Karpas-422 (cell line): ENCODE measurements at regions not wholly inside any gene's neighbourhood (a gene's known extent, or its start where the extent isn't known, plus 50 kb on each side); places are given as distances from the start of the nearest gene placed in this dataset.

ENCODE experiments used
- DNase-seq: peaks from one replicate; pipeline ENCODE4 v3.0.0-alpha.2; 2015
- H2AFZ ChIP-seq: fragments of 200-600 bp; sonication (generic); 2 replicates; pipeline ENCODE4 v1.6.1; 2014; ENCODE audit warnings: antibody characterized with exemption, low read length, mixed read lengths
- H3K27ac ChIP-seq: fragments of 200-600 bp; sonication (generic); 2 replicates; pipeline ENCODE4 v1.5.1; 2014; ENCODE audit warnings: mild to moderate bottlenecking, low read length, moderate library complexity
- H3K27me3 ChIP-seq: fragments of 200-600 bp; sonication (generic); 2 replicates; pipeline ENCODE4 v1.6.1; 2014; ENCODE audit warnings: low read length, mixed read lengths
- H3K36me3 ChIP-seq: fragments of 200-600 bp; sonication (generic); 2 replicates; pipeline ENCODE4 v1.6.1; 2014; ENCODE audit warnings: low read length, mixed read lengths; ENCODE audit not compliant: insufficient read depth
- H3K4me1 ChIP-seq: fragments of 200-600 bp; sonication (generic); 2 replicates; pipeline ENCODE4 v1.6.1; 2014; ENCODE audit warnings: mild to moderate bottlenecking, low read length, mixed read lengths
- H3K4me2 ChIP-seq: fragments of 200-600 bp; sonication (generic); 2 replicates; pipeline ENCODE4 v1.6.1; 2014; ENCODE audit warnings: low read length, low read depth, mild to moderate bottlenecking; ENCODE audit not compliant: poor library complexity, severe bottlenecking
- H3K4me3 ChIP-seq: fragments of 200-600 bp; sonication (generic); 2 replicates; pipeline ENCODE4 v1.5.1; 2014; ENCODE audit warnings: mild to moderate bottlenecking, antibody characterized with exemption, low read length, mixed read lengths
- H3K79me2 ChIP-seq: fragments of 200-600 bp; sonication (generic); 2 replicates; pipeline ENCODE4 v1.6.1; 2014; ENCODE audit warnings: mild to moderate bottlenecking, low read length, mixed read lengths
- H3K9ac ChIP-seq: fragments of 200-600 bp; sonication (generic); 2 replicates; pipeline ENCODE4 v1.6.0; 2014; ENCODE audit warnings: low read length
- H3K9me2 ChIP-seq: fragments of 200-600 bp; sonication (generic), shearing (Covaris generic); replicated peaks from 2 replicates; pipeline ENCODE4 v1.6.0; 2014; ENCODE audit warnings: mild to moderate bottlenecking, low read length, moderate library complexity; ENCODE audit not compliant: insufficient read depth
- H3K9me3 ChIP-seq: fragments of 300-700, 200-600 bp; sonication (generic); 2 replicates; pipeline ENCODE4 v1.6.1; 2014; ENCODE audit warnings: low read length, mixed read lengths
- H4K20me1 ChIP-seq: fragments of 200-600 bp; sonication (generic); 2 replicates; pipeline ENCODE4 v1.6.1; 2014; ENCODE audit warnings: mild to moderate bottlenecking, antibody characterized with exemption, low read length, low read depth; ENCODE audit not compliant: insufficient read depth

DNA sequence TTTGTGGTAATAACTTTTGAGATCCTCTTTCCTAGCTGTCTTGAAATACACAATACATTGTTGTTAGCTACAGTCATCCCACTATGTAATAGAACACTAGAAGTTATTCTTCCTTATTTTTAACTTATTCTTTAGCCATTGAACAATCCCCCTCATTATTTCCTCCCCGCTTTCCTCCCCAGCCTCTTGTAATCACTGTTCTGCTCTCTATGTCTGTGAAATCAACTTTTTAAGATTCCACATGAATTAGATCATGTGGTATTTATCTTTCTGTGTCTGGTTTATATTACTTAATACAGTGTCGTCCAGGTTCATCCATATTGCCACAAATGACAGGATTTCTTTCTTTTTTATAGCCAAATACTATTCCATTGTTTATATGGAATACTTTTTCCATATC is 72.9 kb downstream of the SLC10A2 start:
- no peak overlapping the region for H2AFZ ChIP-seq
- H3K27ac ChIP-seq: no peak overlapping the region
- H3K36me3 ChIP-seq: no peaks in the 10 kb centered on the region
- no peaks in the 10 kb centered on the region for H3K79me2 ChIP-seq
- no peak overlapping the region for H3K4me2 ChIP-seq
- no peaks in the 10 kb centered on the region for H3K4me1 ChIP-seq
- no peaks in the 10 kb centered on the region for H4K20me1 ChIP-seq
- no peak for DNase-seq
- H3K9me3 ChIP-seq: no peaks in the 10 kb centered on the region
- H3K4me3 ChIP-seq: no peak overlapping the region
- H3K27me3 ChIP-seq: no peaks in the 10 kb centered on the region
- H3K9ac ChIP-seq: no peak overlapping the region
- H3K9me2 ChIP-seq: no peaks in the 10 kb centered on the region

DNA sequence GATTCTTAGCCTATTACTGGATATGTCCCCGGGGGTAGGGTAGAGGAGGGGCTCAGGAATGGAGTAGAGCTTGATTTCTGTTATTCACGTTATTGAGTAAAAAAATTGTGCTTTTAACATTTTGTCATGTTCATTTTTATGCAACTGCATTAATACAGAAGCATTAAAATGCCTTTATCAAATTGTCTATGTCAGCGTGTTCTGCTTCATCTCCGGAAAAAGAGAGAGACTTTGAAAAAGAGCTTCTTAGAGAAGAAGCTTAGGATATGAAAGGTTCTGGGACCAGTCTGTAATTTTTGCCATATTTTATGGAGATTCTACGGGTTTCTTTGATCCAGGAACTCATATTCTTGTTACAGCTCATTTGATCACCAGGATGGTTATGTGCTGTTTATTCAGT is 82.0 kb downstream of the SLC10A2 start:
- DNase-seq: no peak
- H3K9me2 ChIP-seq: no peaks in the 10 kb centered on the region
- no peak overlapping the region for H3K4me2 ChIP-seq
- H3K9ac ChIP-seq: no peak overlapping the region
- no peak overlapping the region for H3K27ac ChIP-seq
- no peaks in the 10 kb centered on the region for H4K20me1 ChIP-seq
- H3K4me3 ChIP-seq: no peak overlapping the region
- H3K79me2 ChIP-seq: no peaks in the 10 kb centered on the region
- H2AFZ ChIP-seq: no peak overlapping the region
- H3K36me3 ChIP-seq: no peaks in the 10 kb centered on the region
- no peaks in the 10 kb centered on the region for H3K27me3 ChIP-seq
- H3K9me3 ChIP-seq: peaks cover 9% of the 10 kb centered on the region
- no peaks in the 10 kb centered on the region for H3K4me1 ChIP-seq

DNA sequence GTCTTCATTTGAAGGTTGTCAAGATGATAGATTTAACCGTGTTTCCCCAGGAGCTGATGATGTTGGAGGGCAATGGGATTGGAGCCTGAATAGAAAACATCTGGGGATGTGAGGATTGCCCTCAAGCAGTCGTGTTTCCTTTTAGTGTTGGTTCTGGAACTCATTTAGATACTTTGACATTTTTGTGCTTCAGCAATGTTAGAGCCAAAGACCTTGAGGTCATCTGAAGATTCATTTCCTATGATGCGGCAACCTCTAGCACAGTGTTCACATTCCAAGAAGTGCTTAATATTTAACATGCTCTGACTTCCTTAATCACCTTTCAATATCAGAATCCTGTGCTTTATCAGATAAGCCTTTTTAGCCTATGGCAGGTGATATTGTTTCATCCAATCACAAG is 82.7 kb downstream of the SLC10A2 start:
- Histone ChIP-seq H2AFZ (no peak overlapping the region), H3K9me3 (peaks cover 9% of the 10 kb centered on the region), H4K20me1 (no peaks in the 10 kb centered on the region), H3K27me3 (no peaks in the 10 kb centered on the region), H3K36me3 (no peaks in the 10 kb centered on the region), H3K4me3 (no peak overlapping the region), H3K9me2 (no peaks in the 10 kb centered on the region), H3K4me1 (no peaks in the 10 kb centered on the region), H3K27ac (no peak overlapping the region), H3K4me2 (no peak overlapping the region), H3K79me2 (no peaks in the 10 kb centered on the region), H3K9ac (no peak overlapping the region)
- no peak for DNase-seq

DNA sequence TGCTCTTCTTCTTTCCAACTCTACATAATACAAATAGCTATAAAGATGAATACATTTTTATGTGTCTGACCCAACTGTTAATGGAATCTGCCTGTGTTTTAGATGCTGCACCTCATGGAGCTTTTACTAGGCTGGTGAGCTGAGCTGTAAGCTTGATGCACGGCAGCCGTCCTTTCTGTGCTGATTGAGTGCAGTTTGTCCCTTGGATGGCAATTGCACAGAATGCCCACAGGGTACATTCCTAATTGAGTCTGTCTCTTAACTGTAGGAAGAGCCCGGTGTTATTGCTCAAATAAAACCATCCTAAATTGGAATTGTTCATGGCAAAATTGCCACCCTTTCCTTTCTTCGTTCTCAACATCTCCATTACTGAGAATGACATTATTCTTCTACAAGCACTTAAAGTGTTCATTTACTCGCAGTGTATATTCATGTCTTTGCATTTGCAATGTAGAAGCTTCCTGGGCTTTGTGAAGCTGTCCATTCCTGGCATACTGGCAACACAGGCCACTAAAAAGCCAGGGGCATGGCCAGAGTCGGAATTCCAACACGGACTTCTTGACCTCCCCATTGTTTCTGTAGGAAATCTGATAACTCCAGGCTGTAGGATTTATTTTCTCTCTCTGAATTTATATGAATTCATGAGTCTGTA is 85.8 kb downstream of the SLC10A2 start:
- H2AFZ ChIP-seq: no peak overlapping the region
- H3K9ac ChIP-seq: no peak overlapping the region
- H3K79me2 ChIP-seq: no peaks in the 10 kb centered on the region
- no peak overlapping the region for H3K27ac ChIP-seq
- H3K4me1 ChIP-seq: no peaks in the 10 kb centered on the region; the same call in 1 of the 2 replicates
- no peaks in the 10 kb centered on the region for H3K9me2 ChIP-seq
- no peak for DNase-seq
- no peak overlapping the region for H3K4me2 ChIP-seq
- no peaks in the 10 kb centered on the region for H3K36me3 ChIP-seq
- H3K4me3 ChIP-seq: no peak overlapping the region
- no peaks in the 10 kb centered on the region for H3K27me3 ChIP-seq
- H3K9me3 ChIP-seq: no peaks in the 10 kb centered on the region
- H4K20me1 ChIP-seq: no peaks in the 10 kb centered on the region

DNA sequence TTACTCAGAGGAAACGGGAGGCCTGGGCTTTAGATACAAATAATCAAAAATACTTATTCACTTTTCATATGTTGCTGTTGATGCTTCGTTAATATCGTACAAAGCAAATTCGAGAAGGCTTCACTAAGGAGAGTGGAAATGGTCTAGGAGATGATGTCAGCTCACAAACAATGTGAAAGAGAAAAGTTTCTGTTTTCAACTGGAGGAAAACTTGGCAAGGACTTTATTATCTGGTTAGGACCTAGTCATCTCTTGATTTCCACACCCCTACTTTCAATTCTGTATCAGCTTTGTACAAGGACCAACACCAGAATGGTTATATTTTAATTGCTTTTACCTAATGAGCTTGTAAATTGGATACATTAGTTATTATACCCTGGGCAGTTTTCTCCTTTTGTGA is 88.0 kb downstream of the SLC10A2 start:
- Histone ChIP-seq H4K20me1 (no peaks in the 10 kb centered on the region), H3K9ac (no peak overlapping the region), H3K27me3 (no peaks in the 10 kb centered on the region), H3K79me2 (no peaks in the 10 kb centered on the region), H3K27ac (no peak overlapping the region), H3K9me2 (no peaks in the 10 kb centered on the region), H3K4me3 (no peak overlapping the region), H3K4me2 (no peak overlapping the region), H3K9me3 (no peaks in the 10 kb centered on the region), H3K4me1 (peaks cover 3% of the 10 kb centered on the region; the same call in 1 of the 2 replicates), H2AFZ (no peak overlapping the region), H3K36me3 (no peaks in the 10 kb centered on the region)
- DNase-seq: no peak

DNA sequence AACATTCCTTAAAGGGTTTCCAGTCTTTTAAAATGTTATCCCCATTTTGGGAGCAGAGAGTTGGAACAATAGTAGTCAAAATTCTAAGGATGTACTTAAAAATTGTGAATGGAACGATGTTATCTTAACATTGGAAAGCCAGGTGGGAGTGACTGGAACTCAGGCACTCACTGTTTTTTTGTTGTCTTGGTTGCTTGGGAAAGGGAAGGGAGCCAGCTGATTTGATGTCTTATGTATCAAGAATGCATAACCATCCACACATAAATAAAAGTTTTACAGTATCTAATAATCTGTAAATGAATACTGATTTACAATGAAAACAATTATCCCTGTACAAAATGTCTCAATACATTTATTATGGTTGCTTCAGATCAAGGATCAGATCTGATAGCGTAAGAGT is 88.7 kb downstream of the SLC10A2 start:
- no peaks in the 10 kb centered on the region for H3K9me3 ChIP-seq
- no peak overlapping the region for H3K9ac ChIP-seq
- no peak overlapping the region for H3K27ac ChIP-seq
- H2AFZ ChIP-seq: no peak overlapping the region
- H4K20me1 ChIP-seq: no peaks in the 10 kb centered on the region
- no peaks in the 10 kb centered on the region for H3K27me3 ChIP-seq
- no peak overlapping the region for H3K4me3 ChIP-seq
- H3K4me2 ChIP-seq: no peak overlapping the region
- no peak for DNase-seq
- H3K79me2 ChIP-seq: no peaks in the 10 kb centered on the region
- H3K4me1 ChIP-seq: peaks cover 3% of the 10 kb centered on the region; the same call in 1 of the 2 replicates
- H3K9me2 ChIP-seq: no peaks in the 10 kb centered on the region
- no peaks in the 10 kb centered on the region for H3K36me3 ChIP-seq

DNA sequence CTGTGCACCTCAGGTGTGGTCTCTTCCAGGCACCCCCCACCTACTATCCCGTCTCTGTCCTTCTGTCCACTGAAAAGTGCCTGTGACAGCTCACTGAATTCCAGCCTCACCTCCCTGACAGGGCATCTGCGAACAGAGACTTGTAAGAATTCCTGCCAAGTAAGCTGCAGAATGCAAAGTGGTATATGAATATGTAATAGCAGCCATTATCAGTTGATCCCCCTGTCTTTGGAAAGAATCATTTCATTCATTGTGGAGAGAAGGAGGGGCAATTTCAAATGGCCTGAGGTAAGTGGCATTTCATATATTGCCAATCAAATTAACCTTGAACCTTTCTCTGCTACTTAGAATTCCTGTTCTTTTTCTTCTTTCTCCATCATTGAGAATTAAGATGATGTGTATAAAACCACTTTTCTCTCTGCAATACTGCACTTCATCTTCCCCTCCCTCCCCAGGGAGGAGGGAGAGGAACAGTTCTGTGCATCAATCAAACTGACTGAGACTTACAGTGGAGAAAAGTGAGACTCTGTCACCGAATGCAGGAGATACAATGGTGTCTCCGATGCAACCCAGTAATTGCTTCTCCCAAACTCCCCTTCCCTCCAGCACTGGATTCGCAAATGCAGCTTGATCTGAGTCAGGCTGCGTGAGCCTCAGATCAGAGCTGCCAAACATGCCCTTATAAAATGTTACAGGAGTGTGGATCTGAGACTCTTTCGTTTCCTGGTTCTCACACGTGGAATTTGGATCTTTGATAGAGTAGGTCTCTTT is 91.7 kb downstream of the SLC10A2 start:
- Histone ChIP-seq H3K27me3 (no peaks in the 10 kb centered on the region), H3K4me3 (no peak overlapping the region), H3K4me1 (peaks cover 3% of the 10 kb centered on the region; the same call in 1 of the 2 replicates), H3K9me3 (no peaks in the 10 kb centered on the region), H4K20me1 (no peaks in the 10 kb centered on the region), H3K36me3 (no peaks in the 10 kb centered on the region), H2AFZ (no peak overlapping the region), H3K79me2 (no peaks in the 10 kb centered on the region), H3K27ac (no peak overlapping the region), H3K4me2 (no peak overlapping the region), H3K9ac (no peak overlapping the region), H3K9me2 (no peaks in the 10 kb centered on the region)
- DNase-seq: no peak

DNA sequence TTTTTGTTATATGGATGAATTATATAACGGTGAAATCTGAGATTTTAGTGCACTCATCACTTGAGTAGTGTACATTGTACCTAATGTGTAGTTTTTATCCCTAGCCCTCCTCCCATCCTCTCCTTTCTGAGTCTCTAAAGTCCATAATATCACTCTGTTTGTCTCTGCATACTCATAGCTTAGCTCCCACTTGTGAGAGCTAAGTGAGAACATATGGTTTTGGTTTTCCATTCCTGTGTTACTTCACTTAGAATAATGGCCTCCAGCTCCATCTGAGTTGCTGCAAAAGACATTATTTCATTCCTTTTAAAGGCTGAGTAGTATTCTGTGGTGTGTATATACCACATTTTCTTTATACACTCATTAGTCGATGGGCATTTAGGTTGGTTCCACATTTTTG is 94.0 kb downstream of the SLC10A2 start:
- Histone ChIP-seq H3K27ac (no peak overlapping the region), H3K9me2 (no peaks in the 10 kb centered on the region)

More for the DNA sequence above, 94.0 kb downstream of the SLC10A2 start:
- no peak overlapping the region for H2AFZ ChIP-seq
- no peaks in the 10 kb centered on the region for H3K79me2 ChIP-seq
- H3K4me3 ChIP-seq: no peak overlapping the region
- H3K4me2 ChIP-seq: no peak overlapping the region
- DNase-seq: no peak
- no peaks in the 10 kb centered on the region for H4K20me1 ChIP-seq
- no peaks in the 10 kb centered on the region for H3K36me3 ChIP-seq
- no peaks in the 10 kb centered on the region for H3K9me3 ChIP-seq
- no peak overlapping the region for H3K9ac ChIP-seq
- H3K4me1 ChIP-seq: peaks cover 11% of the 10 kb centered on the region
- H3K27me3 ChIP-seq: no peaks in the 10 kb centered on the region
